Activated naive CD8-positive, alpha-beta T cell treated with anti-CD3 and anti-CD28 coated beads, Interleukin-2, amount 10 ng/mL, durations not matched to agents 7 days and 5 days (primary cell): ENCODE measurements at regions not wholly inside any gene's neighbourhood (a gene's known extent, or its start where the extent isn't known, plus 50 kb on each side); places are given as distances from the start of the nearest gene placed in this dataset.

Experiments used
- ATAC-seq: fragments of 150-1000 bp; cut with Tn5 transposase; one replicate; pipeline ENCODE4 v1.10.0; 2021; ENCODE audit warnings: low read depth, moderate library complexity
- POLR2A ChIA-PET: fragments of 350-600 bp; sonication (Branson Sonifier 250); formaldehyde crosslinking; loops from one replicate; lab custom pipeline; 2021; ENCODE audit warnings: antibody characterized with exemption; lab: Charles Lee
- DNase-seq: peaks from one replicate; pipeline ENCODE4 v3.0.0; 2021
- H3K27ac Mint-ChIP-seq: one replicate; pipeline ENCODE4 v1.8.0; 2022; ENCODE audit warnings: mild to moderate bottlenecking, mixed read lengths
- H3K27me3 Mint-ChIP-seq: one replicate; pipeline ENCODE4 v1.8.0; 2022; ENCODE audit warnings: mild to moderate bottlenecking, moderate library complexity, mixed read lengths
- H3K36me3 Mint-ChIP-seq: one replicate; pipeline ENCODE4 v1.8.0; 2021; ENCODE audit warnings: mild to moderate bottlenecking, mixed read lengths
- H3K4me1 Mint-ChIP-seq: one replicate; pipeline ENCODE4 v1.8.0; 2021; ENCODE audit warnings: mixed read lengths
- H3K4me3 Mint-ChIP-seq: one replicate; pipeline ENCODE4 v1.8.0; 2022; ENCODE audit warnings: mild to moderate bottlenecking, moderate library complexity, mixed read lengths
- H3K9me3 Mint-ChIP-seq: one replicate; pipeline ENCODE4 v1.8.0; 2021; ENCODE audit warnings: mixed read lengths

DNA sequence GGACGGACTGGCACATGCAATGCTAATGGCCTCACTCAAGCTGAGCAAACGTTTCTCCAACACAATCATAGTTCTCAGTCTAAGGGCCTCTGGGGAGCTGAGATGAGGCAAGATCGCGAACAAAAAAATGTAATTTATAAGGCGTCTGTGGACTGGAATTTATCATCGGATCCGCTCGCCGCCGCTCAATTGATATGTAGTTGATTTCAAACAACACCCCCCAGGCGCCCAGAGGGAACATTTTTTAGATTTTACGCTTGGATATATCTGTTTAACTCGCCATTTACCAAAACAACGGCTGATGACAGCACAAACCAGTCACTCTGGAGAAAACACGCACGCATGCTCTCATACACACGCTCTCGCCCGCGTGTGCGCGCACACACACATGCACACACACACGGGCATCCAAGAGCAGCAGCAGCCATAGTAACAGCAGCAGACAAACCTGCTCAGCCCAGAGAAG lies 335.8 kb downstream of the SMAD2 start:
- DNase-seq (no peak), ATAC-seq (no peak)
- H3K27ac Mint-ChIP-seq: no peak overlapping the region
- no peaks in the 10 kb centered on the region for H3K9me3 Mint-ChIP-seq
- peaks cover 40% of the 10 kb centered on the region for H3K27me3 Mint-ChIP-seq
- peaks cover 6% of the 10 kb centered on the region for H3K4me1 Mint-ChIP-seq
- H3K4me3 Mint-ChIP-seq: no peak overlapping the region
- no peaks in the 10 kb centered on the region for H3K36me3 Mint-ChIP-seq
- POLR2A ChIA-PET: no interaction called here

- H3K4me3 Mint-ChIP-seq: no peak overlapping the region
- DNase-seq: no peak
- H3K27me3 Mint-ChIP-seq: peaks cover 40% of the 10 kb centered on the region
- POLR2A ChIA-PET: no interaction called here
- no peak for ATAC-seq
- no peak overlapping the region for H3K27ac Mint-ChIP-seq
- no peaks in the 10 kb centered on the region for H3K9me3 Mint-ChIP-seq
- H3K4me1 Mint-ChIP-seq: peaks cover 6% of the 10 kb centered on the region
- H3K36me3 Mint-ChIP-seq: no peaks in the 10 kb centered on the region
Observed at GRCh38 chr18:47593744-47594472, 336.6 kb downstream of the SMAD2 start.

GRCh38 chr18:47591429-47591828 lies 339.0 kb downstream of the SMAD2 start:
- no peak overlapping the region for H3K4me3 Mint-ChIP-seq
- ATAC-seq: peak; percentile 71
- no peaks in the 10 kb centered on the region for H3K36me3 Mint-ChIP-seq
- no peak overlapping the region for H3K27ac Mint-ChIP-seq
- POLR2A ChIA-PET: no interaction called here
- peak; percentile 36 for DNase-seq
- H3K27me3 Mint-ChIP-seq: peaks cover 36% of the 10 kb centered on the region
- peaks cover 6% of the 10 kb centered on the region for H3K4me1 Mint-ChIP-seq
- H3K9me3 Mint-ChIP-seq: no peaks in the 10 kb centered on the region

GRCh38 chr18:47587587-47587986 lies 336.1 kb upstream of the SKOR2 start:
- ATAC-seq: no peak
- H3K27ac Mint-ChIP-seq: no peak overlapping the region
- no peaks in the 10 kb centered on the region for H3K9me3 Mint-ChIP-seq
- H3K27me3 Mint-ChIP-seq: peaks cover 8% of the 10 kb centered on the region
- H3K4me1 Mint-ChIP-seq: peaks cover 6% of the 10 kb centered on the region
- POLR2A ChIA-PET: no interaction called here
- no peak for DNase-seq
- no peaks in the 10 kb centered on the region for H3K36me3 Mint-ChIP-seq
- H3K4me3 Mint-ChIP-seq: no peak overlapping the region

GRCh38 chr18:47586418-47587070 lies 335.1 kb upstream of the SKOR2 start:
- peaks cover 4% of the 10 kb centered on the region for H3K4me1 Mint-ChIP-seq
- no peaks in the 10 kb centered on the region for H3K9me3 Mint-ChIP-seq
- H3K36me3 Mint-ChIP-seq: no peaks in the 10 kb centered on the region
- DNase-seq (no peak), ATAC-seq (no peak)
- POLR2A ChIA-PET: no interaction called here
- no peak overlapping the region for H3K27ac Mint-ChIP-seq
- peaks cover 8% of the 10 kb centered on the region for H3K27me3 Mint-ChIP-seq
- no peak overlapping the region for H3K4me3 Mint-ChIP-seq

DNA sequence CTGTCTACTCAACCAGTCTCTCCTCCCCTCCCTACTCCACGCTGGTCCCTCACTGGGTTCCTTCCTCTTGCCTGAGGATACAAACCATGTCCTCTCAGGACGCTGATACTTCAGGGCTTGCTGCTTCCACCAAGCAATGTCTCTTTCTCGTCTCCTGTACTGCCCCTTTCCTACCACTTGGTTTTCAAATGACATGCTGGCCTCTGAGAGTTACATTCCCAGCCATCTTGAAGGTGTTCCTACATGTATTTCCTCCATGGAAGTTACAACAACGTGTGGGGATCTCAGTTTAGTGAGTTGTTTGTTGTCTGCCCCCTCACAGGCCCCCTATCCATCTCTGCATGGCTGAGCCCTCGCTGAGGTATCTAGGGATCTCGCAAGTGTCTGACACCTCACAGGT lies 334.5 kb upstream of the SKOR2 start:
- no peak for ATAC-seq
- H3K9me3 Mint-ChIP-seq: no peaks in the 10 kb centered on the region
- H3K36me3 Mint-ChIP-seq: no peaks in the 10 kb centered on the region
- H3K27me3 Mint-ChIP-seq: peaks cover 8% of the 10 kb centered on the region
- H3K4me3 Mint-ChIP-seq: no peak overlapping the region
- no peak overlapping the region for H3K27ac Mint-ChIP-seq
- POLR2A ChIA-PET: no interaction called here
- DNase-seq: no peak
- H3K4me1 Mint-ChIP-seq: no peaks in the 10 kb centered on the region

- no peaks in the 10 kb centered on the region for H3K4me1 Mint-ChIP-seq
- no peak overlapping the region for H3K27ac Mint-ChIP-seq
- POLR2A ChIA-PET: no interaction called here
- no peaks in the 10 kb centered on the region for H3K9me3 Mint-ChIP-seq
- DNase-seq: no peak
- H3K27me3 Mint-ChIP-seq: peaks cover 6% of the 10 kb centered on the region
- no peak for ATAC-seq
- H3K4me3 Mint-ChIP-seq: no peak overlapping the region
- H3K36me3 Mint-ChIP-seq: no peaks in the 10 kb centered on the region
Observed at GRCh38 chr18:47585136-47585535, 333.7 kb upstream of the SKOR2 start.

DNA sequence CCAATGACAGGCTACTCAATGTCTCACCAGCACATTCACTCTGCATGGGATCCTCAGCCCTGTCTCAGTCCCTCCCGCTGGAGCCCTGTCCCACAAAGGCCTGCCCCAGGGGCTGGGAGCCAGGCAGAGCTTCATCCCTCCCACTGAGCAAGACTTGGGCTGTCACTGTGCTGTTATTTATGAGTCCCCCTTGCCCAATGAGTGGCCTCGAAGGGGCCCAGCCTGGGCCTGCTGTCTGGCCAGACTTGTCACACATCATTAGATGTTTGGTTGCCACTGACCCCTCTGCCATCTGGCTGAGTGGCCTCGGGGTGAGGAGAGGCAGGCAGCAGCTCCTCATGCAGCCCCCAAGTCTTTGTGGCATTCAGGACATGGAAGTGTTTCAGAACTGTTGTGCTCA lies 330.6 kb upstream of the SKOR2 start:
- Mint-ChIP-seq H3K9me3 (no peaks in the 10 kb centered on the region), H3K4me1 (no peaks in the 10 kb centered on the region)

DNA sequence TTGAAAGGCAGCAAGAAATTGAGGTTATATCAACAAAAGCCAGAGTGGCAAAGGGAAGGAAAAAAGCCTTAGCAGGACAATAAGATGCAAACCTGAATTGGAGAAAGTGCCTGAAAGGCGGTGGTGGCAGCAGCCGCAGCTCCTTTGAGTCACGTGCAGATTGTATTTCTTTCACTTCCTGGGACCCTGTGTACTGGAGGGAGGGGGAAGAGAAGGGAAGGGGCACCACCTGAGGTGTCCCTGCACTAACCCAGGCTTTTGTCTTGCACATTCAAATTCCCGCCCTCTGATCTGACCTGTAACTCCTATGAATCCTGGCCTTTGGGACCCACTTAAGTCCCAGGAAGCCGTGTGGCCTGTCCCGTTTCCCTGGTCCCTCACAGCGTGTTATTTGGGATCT lies 326.1 kb upstream of the SKOR2 start:
- Mint-ChIP-seq H3K4me1 (no peaks in the 10 kb centered on the region), H3K27ac (no peak overlapping the region), H3K4me3 (no peak overlapping the region), H3K27me3 (peaks cover 3% of the 10 kb centered on the region), H3K36me3 (no peaks in the 10 kb centered on the region), H3K9me3 (no peaks in the 10 kb centered on the region)
- POLR2A ChIA-PET: interaction anchor here (0.6 kb wide), 1 partner anchor 248 kb away, joined by 4 read pairs; no protein-coding TSS in a partner anchor
- no peak for ATAC-seq
- no peak for DNase-seq

More for the DNA sequence above, 330.6 kb upstream of the SKOR2 start:
- DNase-seq (no peak), ATAC-seq (no peak)
- no peak overlapping the region for H3K4me3 Mint-ChIP-seq
- no peak overlapping the region for H3K27ac Mint-ChIP-seq
- POLR2A ChIA-PET: interaction anchor here (0.5 kb wide), 1 partner anchor 321 kb away, joined by 3 read pairs; no protein-coding TSS in a partner anchor
- H3K36me3 Mint-ChIP-seq: no peaks in the 10 kb centered on the region
- peaks cover 4% of the 10 kb centered on the region for H3K27me3 Mint-ChIP-seq

- H3K4me1 Mint-ChIP-seq: no peaks in the 10 kb centered on the region
- peaks cover 2% of the 10 kb centered on the region for H3K27me3 Mint-ChIP-seq
- H3K27ac Mint-ChIP-seq: no peak overlapping the region
- ATAC-seq (no peak), DNase-seq (no peak)
- POLR2A ChIA-PET: no interaction called here
- no peak overlapping the region for H3K4me3 Mint-ChIP-seq
- no peaks in the 10 kb centered on the region for H3K36me3 Mint-ChIP-seq
- no peaks in the 10 kb centered on the region for H3K9me3 Mint-ChIP-seq
Observed at GRCh38 chr18:47574966-47575365, 323.5 kb upstream of the SKOR2 start.

DNA sequence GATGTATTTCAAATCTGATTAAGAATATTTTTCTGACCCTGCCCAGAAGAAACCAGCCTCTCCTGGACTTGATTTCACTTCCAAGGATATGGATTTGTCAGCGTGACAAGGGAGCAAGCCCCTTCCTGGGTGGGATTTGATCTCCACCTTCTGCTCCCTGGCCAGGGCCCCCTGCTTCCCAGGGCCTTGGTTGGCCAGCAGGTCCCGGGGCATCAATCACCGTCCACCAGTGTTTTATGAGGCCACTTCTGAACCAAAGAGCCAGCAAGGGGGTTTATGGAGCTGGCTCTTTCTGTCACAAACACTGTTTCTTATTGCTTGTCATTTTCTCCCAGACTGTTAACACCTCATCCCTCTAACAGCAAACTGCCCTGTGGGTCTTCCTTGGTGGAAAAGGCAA lies 320.5 kb upstream of the SKOR2 start:
- H3K4me3 Mint-ChIP-seq: no peak overlapping the region
- H3K27ac Mint-ChIP-seq: no peak overlapping the region
- ATAC-seq: no peak
- no peak for DNase-seq
- POLR2A ChIA-PET: no interaction called here
- H3K4me1 Mint-ChIP-seq: no peaks in the 10 kb centered on the region
- H3K27me3 Mint-ChIP-seq: peaks cover 2% of the 10 kb centered on the region
- H3K36me3 Mint-ChIP-seq: no peaks in the 10 kb centered on the region
- no peaks in the 10 kb centered on the region for H3K9me3 Mint-ChIP-seq

- no peak for DNase-seq
- Mint-ChIP-seq H3K4me3 (no peak overlapping the region), H3K4me1 (no peaks in the 10 kb centered on the region), H3K36me3 (no peaks in the 10 kb centered on the region), H3K9me3 (no peaks in the 10 kb centered on the region), H3K27ac (no peak overlapping the region), H3K27me3 (peaks cover 2% of the 10 kb centered on the region)
- POLR2A ChIA-PET: no interaction called here
- no peak for ATAC-seq
Observed at GRCh38 chr18:47566809-47567208, 315.3 kb upstream of the SKOR2 start.

DNA sequence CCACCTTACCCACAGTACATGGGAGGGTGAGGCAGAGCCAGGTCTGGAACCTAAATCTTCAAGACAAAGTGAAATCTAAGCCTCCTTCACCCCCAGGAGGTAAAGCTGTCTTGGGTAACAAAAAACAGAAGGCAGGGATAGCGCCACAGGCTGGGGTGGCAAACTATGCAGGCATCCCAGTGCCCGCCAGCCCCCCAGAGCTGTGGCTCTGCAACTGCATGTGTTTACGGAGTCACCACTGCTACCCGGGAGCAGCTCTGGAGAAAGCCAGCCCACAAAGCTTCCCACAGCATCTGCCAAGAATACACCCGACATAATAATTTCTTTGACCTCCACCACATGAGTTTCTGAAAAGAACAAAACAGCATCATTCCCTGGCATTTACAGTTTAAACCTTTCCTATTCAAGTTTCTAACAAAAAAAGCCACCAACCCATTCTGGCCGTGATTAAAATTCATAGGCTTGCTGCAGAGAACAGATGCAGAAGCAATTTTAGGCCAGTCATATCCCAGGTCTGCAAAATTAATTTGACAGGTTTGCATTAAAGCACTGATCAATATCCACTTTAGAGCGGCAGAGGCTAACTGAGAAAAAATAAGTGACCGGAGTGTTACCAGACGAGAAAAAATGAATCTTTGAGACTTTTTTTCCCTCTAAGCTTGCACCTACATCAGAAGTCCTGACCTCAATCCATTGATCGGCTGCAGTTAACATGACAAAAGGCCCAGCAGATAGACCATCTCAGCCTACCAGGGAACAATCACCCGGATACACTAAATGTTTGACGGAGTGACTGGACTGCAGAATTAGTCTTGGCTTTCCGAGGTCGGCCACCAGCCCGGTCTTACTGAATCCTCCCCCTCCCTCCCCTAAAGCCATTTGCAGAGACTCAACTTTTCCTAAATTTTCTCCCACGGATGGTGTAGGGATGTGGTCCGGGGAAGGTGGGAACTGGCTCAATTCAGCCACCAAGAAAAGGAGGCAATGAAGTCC lies 309.6 kb upstream of the SKOR2 start:
- no peaks in the 10 kb centered on the region for H3K36me3 Mint-ChIP-seq
- no peaks in the 10 kb centered on the region for H3K9me3 Mint-ChIP-seq
- peaks cover 6% of the 10 kb centered on the region for H3K4me1 Mint-ChIP-seq
- no peak for ATAC-seq
- H3K27ac Mint-ChIP-seq: no peak overlapping the region
- peaks cover 13% of the 10 kb centered on the region for H3K27me3 Mint-ChIP-seq
- DNase-seq: no peak
- POLR2A ChIA-PET: no interaction called here
- no peak overlapping the region for H3K4me3 Mint-ChIP-seq
